NCI-H1930 (cell line): ENCODE measurements at regions not wholly inside any gene's neighbourhood (a gene's known extent, or its start where the extent isn't known, plus 50 kb on each side); places are given as distances from the start of the nearest gene placed in this dataset.
"Not testable (repeated sequence)": the region's sequence is repeated elsewhere in the genome, so short reads cannot be mapped to it uniquely, and the experiment has no call there.

ENCODE experiments used
- DNase-seq, 2 experiments: peaks; one replicate each; lab custom pipeline; 2025; lab: John Stamatoyannopoulos, UW

GRCh38 chr10:36556468-36556867, 568.9 kb upstream of the ANKRD30A start:
- no peak for DNase-seq

DNA sequence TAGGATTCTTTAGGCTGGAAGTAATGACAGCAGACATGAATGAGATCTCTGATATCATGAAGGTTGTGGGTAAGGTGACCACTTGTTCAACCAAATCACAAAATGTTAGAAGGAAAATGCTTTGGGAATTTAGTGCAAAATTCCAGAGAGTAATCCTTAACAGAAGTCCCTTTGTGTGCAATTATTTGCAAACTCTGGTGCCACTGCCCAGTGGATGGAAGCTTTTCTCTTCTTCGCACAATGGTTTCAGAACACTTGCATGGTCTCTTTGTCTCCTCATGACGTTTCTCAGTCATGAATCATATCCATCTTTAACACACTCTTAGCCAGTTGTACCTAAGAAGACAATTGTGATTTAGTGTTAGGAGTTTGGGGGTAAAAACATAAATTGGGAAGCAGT, 570.4 kb upstream of the ANKRD30A start:
- DNase-seq: no peak

DNA sequence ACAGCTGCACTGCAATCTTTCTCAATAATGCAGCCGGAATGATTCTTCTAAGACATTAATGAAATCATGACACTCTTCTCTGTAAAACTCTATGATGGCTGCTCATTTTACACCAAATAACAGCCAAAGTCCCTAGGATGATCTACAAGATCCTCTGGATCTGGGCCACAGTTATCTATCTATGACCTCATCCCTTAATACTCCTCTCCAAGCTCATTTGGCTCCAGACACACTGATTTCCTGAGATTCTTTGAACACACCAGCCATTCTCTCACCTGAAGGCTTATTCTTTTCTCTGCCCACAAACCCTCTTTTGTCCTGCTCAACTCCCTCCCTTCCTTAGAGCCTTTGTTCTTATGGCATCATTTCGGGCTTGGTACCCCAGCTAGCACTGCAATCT, 577.4 kb upstream of the ANKRD30A start:
- no peak for DNase-seq

DNA sequence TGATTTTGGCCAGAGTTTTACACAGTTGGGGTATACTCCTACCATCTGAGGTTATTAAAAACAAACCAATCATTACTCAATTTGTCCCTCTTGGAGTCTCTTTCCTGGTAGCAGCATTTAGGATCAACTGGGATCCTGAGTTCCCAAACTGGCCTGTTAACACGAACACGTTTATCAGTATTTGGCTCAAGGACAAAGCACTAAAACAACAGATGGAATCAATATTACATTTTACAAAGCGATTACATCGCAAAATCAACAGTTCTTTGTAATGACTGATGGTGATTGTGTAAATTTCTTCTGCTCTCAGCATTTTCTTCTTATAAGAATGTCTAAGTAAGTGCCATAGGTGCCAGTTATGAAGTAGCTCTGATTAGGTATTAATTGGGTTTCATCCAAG, 582.9 kb upstream of the ANKRD30A start:
- no peak for DNase-seq

DNA sequence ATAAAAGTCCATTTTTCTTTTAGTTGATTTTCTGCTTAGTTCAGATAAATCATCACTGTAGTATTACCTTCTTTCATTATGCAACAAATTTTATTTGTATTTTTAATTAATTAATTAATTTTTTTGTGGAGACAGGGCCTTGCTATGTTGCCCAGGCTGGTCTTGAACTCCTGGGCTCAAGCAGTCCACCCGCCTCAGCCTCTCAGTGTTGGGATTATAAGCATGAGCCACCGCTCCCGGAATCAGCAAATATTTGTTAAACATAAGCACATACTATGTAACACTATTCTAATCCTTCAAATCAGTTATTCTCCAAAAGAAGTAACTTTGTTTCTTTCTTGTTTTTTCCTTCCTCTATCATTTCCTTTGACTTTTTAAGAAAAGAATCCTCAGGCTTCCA, 584.8 kb upstream of the ANKRD30A start:
- no peak for DNase-seq

DNA sequence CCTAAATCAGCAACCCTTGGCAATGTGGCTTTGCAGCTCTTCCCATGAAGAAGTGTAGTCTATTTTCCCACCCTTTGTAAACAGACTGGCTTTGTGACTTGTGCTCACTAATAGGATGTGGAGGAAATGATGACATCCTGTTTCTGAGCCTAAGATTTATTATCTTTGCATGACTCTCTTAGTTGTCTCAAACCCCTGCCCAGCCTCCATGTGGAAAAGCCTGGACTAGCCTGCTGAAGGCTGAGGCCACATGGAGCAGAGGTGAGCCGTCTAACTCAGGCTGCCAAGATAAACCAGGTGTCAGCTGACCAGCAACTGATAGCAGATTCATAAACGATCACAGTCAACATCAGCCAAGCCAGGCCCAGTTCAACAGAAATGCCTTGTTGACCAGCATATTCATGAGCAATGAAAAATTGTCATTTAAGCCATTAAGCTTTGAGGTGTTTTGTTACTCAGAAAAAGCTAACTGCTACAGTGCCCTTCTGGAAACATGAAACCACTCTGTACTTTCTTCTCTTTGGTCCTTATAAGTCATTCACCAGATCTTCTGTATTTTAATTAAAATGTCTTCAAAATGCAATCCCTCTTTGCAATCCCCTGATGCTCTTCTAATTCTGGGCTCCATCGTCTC, 586.3 kb upstream of the ANKRD30A start:
- no peak for DNase-seq

GRCh38 chr10:36534471-36535002, 590.9 kb upstream of the ANKRD30A start:
- DNase-seq: no peak

GRCh38 chr10:36533861-36534260, 591.5 kb upstream of the ANKRD30A start:
- no peak for DNase-seq

DNA sequence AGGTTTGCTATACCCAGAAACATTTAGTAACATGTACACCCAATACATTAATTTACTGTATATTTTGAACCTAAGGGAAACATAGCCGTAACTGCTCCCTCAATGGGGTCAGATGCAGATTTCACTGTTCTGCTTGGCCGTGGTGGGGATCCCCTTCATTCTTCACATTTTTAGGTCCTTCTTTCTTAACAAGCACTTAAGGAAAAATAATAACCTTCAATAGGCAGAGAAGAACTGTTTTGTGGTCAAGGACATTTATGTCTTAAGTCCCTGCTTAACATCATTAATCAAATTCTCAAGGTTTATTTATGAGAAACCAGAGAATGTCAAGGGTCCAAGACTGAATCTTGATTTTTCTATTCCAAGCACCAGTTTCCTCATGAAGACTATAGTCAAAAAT, 592.1 kb upstream of the ANKRD30A start:
- no peak for DNase-seq

GRCh38 chr10:36531621-36532020, 593.8 kb upstream of the ANKRD30A start:
- DNase-seq: no peak

- DNase-seq: no peak
Observed at GRCh38 chr10:36526033-36526432, 599.4 kb upstream of the ANKRD30A start.

DNA sequence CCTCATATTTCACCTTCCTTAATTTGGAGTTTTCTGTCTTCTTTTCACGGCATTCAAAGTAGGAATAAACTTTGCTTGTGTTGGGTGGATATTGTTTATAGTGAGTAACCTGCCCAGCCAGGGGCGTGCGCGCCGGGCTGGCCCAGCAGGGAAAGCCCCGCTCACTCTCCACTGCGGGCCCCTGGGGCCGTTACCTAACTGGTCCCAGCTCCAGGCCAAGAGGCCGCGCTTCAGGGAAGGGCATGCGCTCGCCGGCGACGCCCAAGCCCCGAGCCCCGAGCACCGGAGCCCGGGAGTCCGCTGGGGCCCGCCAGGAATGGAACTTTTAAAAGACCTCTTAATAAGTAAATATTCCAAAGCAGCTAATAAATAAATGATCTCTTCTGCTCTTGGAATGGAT, 601.3 kb upstream of the ANKRD30A start:
- not testable (repeated sequence) for DNase-seq

DNA sequence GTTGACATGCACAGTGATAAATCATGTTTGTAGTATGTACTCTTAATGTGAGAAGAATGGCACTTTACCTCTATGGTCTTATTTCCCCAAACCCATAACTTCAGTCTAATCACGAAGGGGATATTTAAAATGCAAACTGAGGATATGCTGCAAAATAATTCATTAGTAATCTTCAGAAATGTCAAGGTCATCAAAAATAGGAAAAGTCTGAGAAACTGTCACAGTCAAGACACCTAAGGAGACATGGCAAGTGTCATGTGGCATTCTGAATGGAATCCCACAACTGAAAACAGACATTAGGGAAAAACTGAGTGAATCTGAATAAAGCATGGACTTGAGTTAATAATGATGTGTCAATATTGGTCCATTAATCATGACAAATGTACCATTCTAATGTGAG, 605.5 kb upstream of the ANKRD30A start:
- no peak for DNase-seq

DNA sequence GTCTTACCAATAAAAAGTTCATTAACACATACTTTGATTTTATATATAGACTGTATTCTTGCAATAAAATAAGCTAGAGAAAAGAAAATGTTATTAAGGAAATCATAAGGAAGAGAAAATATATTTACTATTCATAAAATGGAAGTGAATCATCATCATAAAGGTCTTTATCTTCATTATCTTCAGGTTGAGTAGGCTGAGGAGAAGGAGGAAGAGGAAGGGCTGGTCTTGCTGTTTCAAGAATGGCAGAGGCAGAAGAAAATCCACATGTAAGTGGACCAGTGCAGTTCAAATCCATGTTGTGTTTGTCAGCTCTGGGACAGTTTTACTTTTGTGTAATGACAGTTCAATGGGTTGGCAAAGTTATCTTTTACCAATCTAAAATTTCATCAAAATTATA, 609.1 kb upstream of the ANKRD30A start:
- no peak for DNase-seq

DNA sequence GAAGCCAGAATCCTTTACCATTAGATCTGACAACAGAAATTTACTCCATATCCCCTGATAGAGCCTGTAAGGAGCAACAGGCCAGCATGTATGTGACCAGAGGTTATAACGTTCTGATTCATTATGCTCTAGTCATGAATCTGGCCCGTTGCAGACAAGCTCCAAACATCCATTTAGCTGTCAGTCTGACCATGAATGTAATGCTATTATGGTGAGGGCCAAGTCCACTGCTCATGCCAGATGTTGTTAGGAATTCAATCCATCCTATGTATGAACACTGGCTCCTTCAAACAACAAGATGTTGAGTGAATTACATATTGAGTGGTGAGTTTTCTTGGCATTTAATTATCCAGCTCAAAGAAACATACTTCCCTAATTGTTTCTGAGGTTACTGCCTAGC, 610.1 kb upstream of the ANKRD30A start:
- DNase-seq: no peak

DNA sequence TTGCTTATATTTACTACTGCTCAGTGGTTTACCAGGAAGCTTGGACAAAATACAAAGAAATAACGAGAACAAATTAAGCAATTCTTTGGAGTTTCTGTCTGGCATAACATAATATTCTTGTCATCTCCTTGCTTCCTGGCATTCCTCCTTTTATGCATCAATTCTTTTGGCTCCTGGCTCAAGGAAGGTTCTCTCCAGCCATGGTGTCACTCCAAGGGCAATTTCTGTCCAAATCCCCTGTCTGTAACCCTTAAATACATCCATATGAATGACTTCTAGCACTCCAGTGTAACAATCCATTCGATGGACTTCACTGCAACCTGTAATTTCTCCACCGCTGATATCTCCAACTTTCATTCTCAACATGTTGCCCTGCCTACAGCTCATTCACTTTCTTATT, 617.7 kb upstream of the ANKRD30A start:
- DNase-seq: no peak

- DNase-seq: no peak
Observed at GRCh38 chr10:36506697-36507496, 618.5 kb upstream of the ANKRD30A start.

GRCh38 chr10:36506261-36506660, 619.1 kb upstream of the ANKRD30A start:
- no peak for DNase-seq

- no peak for DNase-seq
Observed at GRCh38 chr10:36504758-36505157, 620.6 kb upstream of the ANKRD30A start.

- no peak for DNase-seq
Observed at GRCh38 chr10:36500266-36500665, 625.1 kb upstream of the ANKRD30A start.

DNA sequence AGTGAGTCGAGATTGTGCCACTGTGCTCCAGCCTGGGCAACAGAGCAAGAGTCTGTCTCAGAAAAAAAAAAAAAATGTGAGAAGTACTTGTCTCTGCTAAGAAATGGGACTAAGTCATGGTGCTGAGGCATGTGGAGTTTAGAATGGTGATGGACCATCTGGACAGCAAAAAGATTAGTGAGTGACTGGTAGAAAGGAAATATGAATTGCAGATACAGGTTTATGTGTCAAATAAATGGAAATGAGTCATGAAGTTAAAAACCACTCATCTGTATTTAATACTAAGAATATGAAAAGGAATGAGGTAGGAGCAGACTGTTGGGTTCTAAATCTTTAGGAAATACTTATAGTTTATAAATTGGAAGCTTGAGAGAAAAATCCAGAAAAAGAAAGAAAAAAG, 625.7 kb upstream of the ANKRD30A start:
- DNase-seq: no peak

DNA sequence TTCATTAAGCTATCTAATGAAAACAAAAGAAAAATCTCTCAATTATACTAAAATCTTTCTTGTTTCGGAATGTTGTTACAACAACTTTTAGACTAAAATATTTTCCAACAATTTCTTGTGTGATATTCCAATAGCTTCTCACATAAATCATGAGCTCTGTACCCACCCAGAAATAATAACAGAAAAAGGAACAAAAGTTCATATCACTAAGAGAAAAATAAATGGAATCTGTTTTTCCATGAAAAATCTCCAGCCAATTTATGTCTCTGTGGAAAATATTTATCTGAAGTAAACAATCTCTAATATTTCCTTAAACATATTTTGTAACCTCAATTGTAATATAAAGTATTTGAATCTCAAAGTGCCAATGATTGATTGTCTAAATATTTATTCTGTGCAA, 628.6 kb upstream of the ANKRD30A start:
- no peak for DNase-seq

DNA sequence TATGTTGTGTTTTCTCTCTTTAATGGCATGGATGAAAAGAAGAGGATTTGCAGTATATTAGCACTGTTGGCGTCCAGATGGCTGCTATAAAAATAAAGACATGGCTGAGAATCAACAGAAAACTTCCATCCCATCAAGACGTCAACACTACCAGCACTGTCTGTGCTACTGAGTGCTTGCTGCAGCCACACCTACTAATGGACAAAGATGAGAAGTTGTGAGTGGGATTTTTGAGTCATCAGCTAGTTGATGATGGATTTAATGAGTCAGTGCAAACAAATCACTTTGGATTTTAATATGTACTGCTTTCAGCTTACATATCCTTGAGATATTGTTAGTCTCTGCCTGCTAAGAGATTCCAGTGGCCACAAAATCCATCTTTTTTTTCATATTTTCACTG, 631.0 kb upstream of the ANKRD30A start:
- DNase-seq: no peak

GRCh38 chr10:36493516-36493880, 631.9 kb upstream of the ANKRD30A start:
- no peak for DNase-seq
